ENCODE measurements at regions not wholly inside any gene's neighbourhood (a gene's known extent, or its start where the extent isn't known, plus 50 kb on each side); places are given as distances from the start of the nearest gene placed in this dataset.
"Not testable (repeated sequence)": the region's sequence is repeated elsewhere in the genome, so short reads cannot be mapped to it uniquely, and the experiment has no call there.

GRCh38 chr4:131347816-131348215 lies 1801.3 kb upstream of the PCDH10 start:
- DNase-seq (ENCODE audit: low spot score) = no peak

- no peak for DNase-seq (ENCODE audit: low spot score)
Measured at GRCh38 chr4:131348263-131348662, 1800.8 kb upstream of the PCDH10 start.

- DNase-seq (ENCODE audit: low spot score) = not testable (repeated sequence)
Measured at GRCh38 chr4:131352371-131352770, 1796.7 kb upstream of the PCDH10 start.

GRCh38 chr4:131366714-131367113 lies 1782.4 kb upstream of the PCDH10 start:
- DNase-seq (ENCODE audit: low spot score) = no peak

- no peak for DNase-seq (ENCODE audit: low spot score)
Measured at GRCh38 chr4:131367441-131367840, 1781.7 kb upstream of the PCDH10 start.

- no peak for DNase-seq (ENCODE audit: low spot score)
Measured at GRCh38 chr4:131370846-131371245, 1778.2 kb upstream of the PCDH10 start.

GRCh38 chr4:131381055-131381454 lies 1768.0 kb upstream of the PCDH10 start:
- DNase-seq (ENCODE audit: low spot score) = no peak

GRCh38 chr4:131382839-131383238 lies 1766.3 kb upstream of the PCDH10 start:
- DNase-seq (ENCODE audit: low spot score) = no peak

GRCh38 chr4:131388277-131388676 lies 1760.8 kb upstream of the PCDH10 start:
- DNase-seq (ENCODE audit: low spot score) = no peak

- no peak for DNase-seq (ENCODE audit: low spot score)
Measured at GRCh38 chr4:131408102-131408501, 1741.0 kb upstream of the PCDH10 start.

- DNase-seq (ENCODE audit: low spot score) = peak; percentile 4
Measured at GRCh38 chr4:131411393-131411792, 1737.7 kb upstream of the PCDH10 start.

- no peak for DNase-seq (ENCODE audit: low spot score)
Measured at GRCh38 chr4:131419147-131419546, 1729.9 kb upstream of the PCDH10 start.

GRCh38 chr4:131426023-131426758 lies 1722.9 kb upstream of the PCDH10 start:
- DNase-seq (ENCODE audit: low spot score) = no peak

- no peak for DNase-seq (ENCODE audit: low spot score)
Measured at GRCh38 chr4:131427000-131427399, 1722.1 kb upstream of the PCDH10 start.

- DNase-seq (ENCODE audit: low spot score) = no peak
Measured at GRCh38 chr4:131430302-131430701, 1718.8 kb upstream of the PCDH10 start.

GRCh38 chr4:131441004-131441688 lies 1707.9 kb upstream of the PCDH10 start:
- no peak for DNase-seq (ENCODE audit: low spot score)

GRCh38 chr4:131447883-131448282 lies 1701.2 kb upstream of the PCDH10 start:
- DNase-seq (ENCODE audit: low spot score) = no peak

GRCh38 chr4:131450572-131451209 lies 1698.4 kb upstream of the PCDH10 start:
- DNase-seq (ENCODE audit: low spot score) = no peak

- no peak for DNase-seq (ENCODE audit: low spot score)
Measured at GRCh38 chr4:131459430-131460101, 1689.5 kb upstream of the PCDH10 start.

GRCh38 chr4:131470360-131470759 lies 1678.7 kb upstream of the PCDH10 start:
- DNase-seq (ENCODE audit: low spot score) = no peak

- no peak for DNase-seq (ENCODE audit: low spot score)
Measured at GRCh38 chr4:131488772-131489171, 1660.3 kb upstream of the PCDH10 start.

- DNase-seq (ENCODE audit: low spot score) = not testable (repeated sequence)
Measured at GRCh38 chr4:131496211-131496610, 1652.9 kb upstream of the PCDH10 start.
